Tongue (tissue), 2 donors: ENCODE measurements at regions not wholly inside any gene's neighbourhood (a gene's known extent, or its start where the extent isn't known, plus 50 kb on each side); places are given as distances from the start of the nearest gene placed in this dataset. TPM values are rescaled to one million over a fixed set of nuclear protein-coding genes. Genes with fewer than 3 reads are reported as not detected.

Source experiments
- DNase-seq: peaks from one replicate; pipeline ENCODE4 v3.0.0-alpha.2; 2015
- small RNA-seq: library from RNA; depleted of rRNA; stranded (forward); fragments of <200 nt; gene quantifications from one replicate; pipeline ENCODE3, GENCODE V24; 2014; ENCODE audit warnings: low replicate concordance

DNA sequence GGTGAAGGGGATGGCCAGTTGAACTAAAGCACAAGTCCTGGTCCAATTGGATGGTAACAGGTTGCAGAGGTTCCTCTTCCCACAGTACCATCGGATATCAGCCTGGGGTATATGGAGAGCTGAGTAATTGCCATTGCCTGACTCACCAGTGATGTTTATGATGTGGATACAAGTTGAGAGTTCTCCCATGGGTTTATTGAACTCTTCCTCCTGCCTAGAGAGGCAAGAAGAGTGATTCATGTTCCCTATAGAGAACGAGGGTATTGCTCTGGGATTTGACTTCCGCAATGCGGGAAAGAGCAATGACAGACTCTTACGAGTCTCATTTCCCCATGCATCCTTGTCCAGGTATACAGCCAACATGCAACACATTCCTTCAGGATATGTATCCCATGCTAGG lies 111.3 kb upstream of the PCDH9 start:
- DNase-seq, result no peak

DNA sequence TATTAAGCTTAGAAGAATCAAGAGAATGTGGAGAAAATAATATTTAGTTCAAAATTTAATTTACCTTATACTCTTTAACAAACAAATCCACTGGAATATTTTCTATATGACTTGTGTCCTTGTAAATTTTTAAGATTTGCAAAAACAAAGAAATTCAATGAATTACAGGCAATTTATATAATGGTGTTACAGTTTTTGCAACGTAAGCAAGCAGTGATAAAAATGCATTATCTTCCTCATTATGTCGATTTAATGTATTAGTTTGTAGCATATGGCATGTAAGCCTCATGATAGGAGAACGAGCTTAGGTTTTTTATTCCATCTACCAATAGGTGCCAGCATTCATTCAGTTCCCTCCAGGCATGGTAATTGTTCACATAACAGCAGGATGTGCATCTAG lies 100.0 kb upstream of the PCDH9 start:
- no peak for DNase-seq

DNA sequence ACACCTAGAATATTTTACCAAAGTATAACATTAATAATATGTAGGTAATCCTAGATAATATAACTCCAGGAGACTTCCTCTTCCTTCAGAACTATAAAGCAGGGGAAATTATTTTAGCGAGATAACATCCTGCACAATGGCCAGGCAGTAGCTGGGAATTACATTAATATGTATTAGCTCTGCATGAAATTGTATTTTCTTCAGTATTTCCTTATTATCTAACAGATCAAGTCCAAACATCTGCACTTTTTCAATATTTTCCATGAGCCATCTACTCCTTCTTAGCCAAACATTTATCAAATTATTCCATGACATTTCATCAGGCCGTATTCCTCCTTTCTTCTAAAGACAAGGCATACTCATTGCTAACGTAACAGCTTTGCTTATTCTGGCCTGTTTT lies 98.8 kb upstream of the PCDH9 start:
- DNase-seq, result no peak

DNA sequence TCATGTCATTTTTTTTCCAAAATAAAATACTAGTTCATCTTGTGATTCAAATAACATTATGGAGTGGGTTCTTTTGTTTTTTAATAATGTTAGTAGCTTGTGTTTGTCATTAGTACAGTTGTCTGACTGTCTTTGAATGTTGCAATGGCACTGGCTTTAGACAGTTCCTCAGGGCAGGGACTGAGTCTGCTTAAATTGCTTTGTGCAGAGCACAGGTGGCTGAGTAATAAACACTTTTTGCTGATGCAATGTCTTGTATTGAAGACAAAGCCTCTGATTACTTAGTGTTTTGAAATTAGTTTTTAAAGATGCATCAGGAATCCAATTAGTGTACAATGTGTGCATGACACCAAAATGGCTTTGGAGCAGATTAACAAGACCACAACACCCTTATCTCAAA lies 88.7 kb upstream of the PCDH9 start:
- DNase-seq, result no peak

DNA sequence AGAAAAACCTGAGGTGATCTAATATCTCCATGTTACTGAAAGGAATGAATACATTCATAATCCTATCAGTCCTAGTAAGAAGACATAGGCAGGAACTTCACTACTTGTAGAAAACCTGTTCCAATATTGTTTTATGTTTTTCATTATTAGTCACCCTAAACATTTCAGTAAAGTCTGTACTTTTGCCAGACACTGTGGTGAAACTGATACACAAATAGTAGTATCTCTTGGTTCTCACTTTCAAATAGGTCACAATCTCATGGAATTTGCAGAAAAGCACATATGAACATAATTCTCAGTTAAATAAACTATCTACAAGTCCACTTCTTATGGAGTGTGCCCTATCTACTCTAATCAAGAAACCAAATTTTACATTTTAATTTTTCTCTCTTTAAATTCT lies 88.3 kb upstream of the PCDH9 start:
- no peak for DNase-seq

DNA sequence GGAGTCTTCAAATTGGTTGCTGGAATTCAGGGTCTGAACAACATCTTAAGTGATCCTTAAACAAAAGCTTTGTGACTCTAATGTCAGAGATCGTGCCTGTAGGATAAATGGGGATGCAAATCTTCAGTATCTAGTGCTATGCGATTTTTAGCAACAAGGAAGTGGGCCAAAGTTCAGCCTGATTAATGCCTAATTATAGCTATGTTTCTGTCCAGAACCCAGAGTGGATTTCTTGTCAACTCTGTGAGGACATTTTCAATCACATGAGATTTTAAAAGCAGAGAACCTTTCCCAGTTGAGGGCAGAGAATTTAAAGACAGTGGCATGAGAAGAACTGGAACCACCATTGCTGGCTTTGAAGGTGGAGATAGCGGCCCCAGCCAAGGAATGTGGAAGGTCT lies 84.3 kb upstream of the PCDH9 start:
- DNase-seq, result no peak

DNA sequence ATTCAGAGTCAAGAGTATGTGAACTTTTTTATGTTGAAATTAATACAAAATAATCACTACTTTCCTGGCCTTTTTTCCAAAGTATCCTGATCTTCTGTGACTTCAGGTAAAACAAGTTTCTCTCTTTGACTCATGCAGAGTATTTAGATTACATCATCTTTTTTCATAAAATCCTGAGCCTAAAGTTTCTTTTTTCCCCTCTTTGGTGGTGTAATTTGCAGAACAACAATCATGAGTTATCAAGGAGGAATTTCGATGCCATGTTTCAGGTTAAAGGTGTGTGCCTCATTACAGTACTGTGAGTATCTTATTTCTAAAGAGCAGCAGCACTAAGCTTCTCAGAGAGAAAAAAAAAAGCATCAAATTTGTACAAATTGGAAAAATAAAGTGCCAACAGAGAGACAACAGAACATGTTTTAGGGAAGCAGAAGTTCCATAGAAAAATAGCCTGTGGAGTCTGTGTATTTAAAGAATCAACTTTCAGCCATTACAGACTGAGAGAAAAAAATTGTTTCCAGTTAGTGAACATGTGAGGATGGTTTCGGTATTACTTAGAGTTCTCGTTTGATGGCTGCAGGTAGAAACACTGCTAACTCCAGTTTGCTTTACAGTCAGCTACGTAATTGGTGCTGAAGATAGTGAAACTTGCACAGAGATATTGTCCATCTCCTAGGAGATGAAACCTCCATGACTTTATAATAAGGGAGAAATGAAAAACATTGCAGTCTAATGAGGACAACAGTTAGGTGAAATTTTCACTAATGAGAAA lies 78.1 kb upstream of the PCDH9 start:
- DNase-seq, result no peak

DNA sequence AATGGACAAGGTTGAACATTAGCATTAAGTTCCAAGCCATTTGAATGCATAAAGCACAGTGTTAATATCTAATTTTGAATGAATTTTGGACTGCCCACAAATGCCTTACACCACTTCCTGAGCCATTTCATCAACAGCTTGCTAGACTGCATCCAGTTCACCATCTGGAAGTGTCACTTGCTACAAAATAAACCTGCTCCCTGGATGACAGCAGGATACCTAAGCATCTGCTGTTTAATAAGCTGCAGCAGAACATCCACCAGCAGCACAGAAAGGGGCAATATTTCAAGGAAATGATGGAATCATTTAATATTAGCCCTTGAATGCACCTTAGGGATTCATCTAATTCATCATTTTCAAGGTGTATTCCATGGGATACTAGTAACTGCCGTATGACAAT lies 76.6 kb upstream of the PCDH9 start:
- DNase-seq, result no peak

DNA sequence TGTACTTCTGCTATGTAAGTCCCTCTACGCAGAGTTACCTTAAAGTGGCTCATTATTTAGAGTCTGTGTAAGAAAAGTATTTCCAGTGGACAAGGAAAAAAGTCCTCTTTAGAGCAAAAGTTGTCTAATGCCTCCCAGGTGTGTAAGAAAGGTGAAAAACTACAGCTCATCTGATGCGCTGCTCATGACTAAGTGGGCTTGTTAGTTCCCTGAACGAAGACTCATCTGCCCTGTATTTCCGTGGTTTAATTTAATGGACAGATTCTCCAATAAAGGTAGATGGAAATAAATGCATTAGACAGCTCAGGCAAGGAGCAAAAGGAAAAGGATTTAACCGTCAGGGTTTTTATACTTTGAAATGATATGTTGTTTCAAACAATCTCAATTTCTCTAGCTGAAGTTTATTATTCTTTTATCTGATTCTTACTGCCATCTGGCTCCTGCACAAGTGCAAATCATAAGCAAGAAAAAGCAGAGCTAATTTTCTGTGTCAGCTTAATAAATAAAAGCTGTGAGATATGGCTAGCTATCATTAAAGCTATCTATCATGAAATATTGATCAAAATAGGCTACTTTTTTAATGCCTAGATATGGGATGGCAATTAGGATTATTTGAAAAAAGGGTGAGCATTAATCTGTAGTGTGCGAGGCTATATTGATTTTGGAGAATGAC lies 73.7 kb upstream of the PCDH9 start:
- no peak for DNase-seq

DNA sequence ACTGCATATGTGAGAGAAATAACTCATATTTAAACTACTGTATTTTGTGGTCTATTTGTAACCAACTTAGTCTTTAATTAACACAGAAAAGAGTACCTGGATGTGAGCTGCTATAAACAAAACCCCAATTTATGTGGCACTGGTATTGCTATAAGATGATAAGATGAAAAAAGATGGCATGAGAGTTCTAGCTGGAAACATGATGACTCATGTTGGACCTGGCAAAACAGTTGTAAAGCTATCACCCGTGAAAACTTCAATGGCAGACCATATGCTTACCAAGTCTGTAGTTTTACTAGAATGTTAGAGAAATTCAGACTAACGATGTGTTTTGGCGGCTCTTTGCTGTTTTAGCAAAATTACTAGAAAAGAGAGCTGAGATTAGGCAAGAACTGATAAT lies 69.6 kb upstream of the PCDH9 start:
- no peak for DNase-seq

DNA sequence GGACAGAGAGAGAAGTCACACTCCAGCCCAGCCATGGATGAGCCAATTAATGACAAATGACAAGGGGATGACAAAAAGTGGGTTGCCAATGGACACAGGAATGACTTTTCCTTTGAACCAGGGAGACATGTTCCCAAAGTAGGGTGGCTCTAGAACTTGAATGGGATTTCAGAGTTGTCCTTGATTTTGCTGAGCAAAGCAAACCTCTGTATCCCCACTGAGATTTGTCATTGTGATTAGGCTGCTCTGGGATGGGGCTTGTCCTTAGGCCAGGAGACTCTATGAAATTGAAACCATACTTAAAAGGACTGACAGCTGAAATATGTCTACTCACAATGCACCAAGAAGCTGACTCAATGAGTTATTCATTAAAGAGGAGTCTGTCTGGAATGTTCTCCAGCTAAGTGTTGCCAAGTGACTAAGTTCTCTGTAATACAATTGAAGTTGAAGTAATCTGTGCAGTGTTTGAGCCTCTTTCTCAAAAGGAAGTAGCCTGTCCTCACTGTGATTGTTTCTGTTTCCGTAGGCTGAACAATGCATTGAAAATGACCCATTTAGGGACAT lies 69.0 kb upstream of the PCDH9 start:
- DNase-seq, result no peak

DNA sequence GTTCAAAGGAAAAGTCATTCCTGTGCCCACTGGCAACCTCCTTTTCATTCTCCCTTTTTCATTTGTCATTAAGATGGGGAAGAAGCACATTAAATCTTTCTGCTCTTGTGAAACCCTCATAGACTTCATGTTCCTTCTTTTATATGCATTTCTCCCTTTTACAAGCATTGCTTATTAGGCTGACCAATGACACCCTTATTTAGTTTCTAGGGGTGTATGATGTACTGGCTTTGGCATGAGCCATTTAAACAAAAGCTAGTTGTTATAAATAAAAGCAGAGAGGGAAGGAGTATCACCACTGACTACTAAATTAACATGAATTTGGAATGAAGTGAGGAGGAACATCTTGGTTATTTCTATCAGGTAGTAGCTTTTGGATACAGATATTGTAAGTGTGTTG lies 68.2 kb upstream of the PCDH9 start:
- DNase-seq, result no peak

DNA sequence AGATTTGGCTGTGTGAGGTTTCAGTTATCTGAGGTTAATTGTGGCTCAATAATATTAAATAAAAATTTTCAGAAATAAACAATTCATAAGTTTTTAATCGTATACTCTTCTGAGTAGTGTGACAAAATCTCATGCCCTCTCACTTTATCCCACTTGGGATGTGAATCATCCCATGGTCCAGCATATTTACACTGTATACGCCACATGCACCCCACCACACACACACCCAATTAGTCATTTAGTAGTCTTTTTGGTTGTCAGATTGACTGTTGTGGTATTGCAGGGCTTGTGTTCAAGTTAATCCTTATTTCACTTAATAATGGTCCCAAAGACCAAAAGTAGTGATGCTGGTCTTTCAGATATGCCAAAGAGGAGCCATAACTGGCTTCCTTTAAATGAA lies 66.4 kb upstream of the PCDH9 start:
- no peak for DNase-seq

DNA sequence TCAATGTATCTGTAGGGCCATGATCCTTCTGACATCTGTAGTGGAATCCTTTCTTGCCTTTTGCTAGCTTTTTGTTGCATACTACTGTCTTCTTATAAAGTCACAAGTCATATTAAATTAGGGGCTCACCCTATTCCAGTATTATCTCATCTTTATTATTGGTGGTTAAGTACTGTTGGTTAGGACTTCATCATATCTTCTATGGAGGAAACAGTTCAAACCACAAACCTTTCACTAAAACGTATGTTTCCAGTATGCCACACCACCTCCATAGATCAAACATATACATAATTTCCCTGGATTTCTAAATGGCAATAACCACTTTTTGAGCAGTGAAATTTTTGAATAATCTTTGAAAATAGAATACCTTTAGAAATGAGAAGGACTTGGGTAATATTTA lies 62.8 kb upstream of the PCDH9 start:
- no peak for DNase-seq

DNA sequence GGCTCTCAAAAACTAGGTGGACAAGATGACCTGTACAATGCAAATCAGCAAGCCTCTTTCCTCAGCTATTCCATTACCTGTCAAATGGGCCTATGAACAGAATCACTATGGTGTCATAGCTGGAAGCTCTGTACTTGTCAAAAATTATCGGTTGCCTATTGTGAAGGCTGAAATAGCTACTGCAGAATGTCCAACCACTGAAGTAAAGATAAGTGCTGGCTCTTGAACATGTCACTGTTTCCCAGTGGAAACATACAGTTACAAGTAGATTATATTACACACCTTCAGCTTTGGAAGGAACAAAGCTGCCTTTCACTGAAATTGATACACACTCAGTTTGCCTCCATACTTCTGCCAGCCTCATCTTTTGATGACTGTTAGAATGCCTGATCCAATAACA lies 55.5 kb upstream of the PCDH9 start:
- no peak for DNase-seq

DNA sequence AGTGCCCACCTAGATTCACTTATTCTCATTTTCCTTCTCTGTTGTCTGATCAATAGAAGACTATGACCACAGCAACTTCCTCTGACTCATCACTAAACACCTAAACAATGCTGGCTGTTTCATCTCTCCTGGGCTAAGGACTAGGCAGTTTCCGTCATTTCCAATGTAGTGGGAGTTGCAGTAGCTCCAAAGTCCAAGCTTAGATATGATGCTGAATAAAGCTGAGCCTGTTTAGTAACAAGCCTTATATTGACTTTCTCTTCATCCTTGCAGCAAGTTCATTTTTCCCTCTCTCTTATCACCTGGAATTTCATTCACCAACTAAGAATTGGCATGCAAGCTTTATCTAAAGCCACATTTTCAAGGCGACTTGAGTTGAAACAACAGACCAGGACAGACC lies 53.5 kb upstream of the PCDH9 start:
- no peak for DNase-seq

DNA sequence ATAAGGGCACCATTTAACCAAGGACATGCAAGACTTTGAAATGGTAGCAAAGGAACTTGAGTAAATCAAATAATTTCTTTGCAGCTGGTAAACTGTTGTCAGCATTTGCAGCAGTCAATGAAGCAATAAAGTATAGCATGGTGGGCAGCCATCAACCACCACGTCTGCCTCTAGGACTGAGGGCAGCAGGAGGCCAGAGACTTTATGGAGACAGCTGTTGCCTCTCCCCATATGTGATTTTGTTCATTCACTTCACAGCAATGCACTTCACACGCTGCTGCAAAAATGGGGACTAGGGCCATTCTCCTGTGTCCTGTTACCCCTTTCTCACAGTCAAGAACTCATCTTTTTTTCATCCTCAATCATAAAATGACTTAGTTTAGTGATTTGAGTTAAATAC lies 51.3 kb upstream of the PCDH9 start:
- DNase-seq, result peak; percentile 2

Small RNA genes in the stretch of these regions (small RNA-seq; reads per million reads assigned to genes)
- gene RN7SL761P (not detected), gene RPL37P21 (not detected), gene RPS3AP52 (not detected), gene SNRPFP3 (not detected)
